ENCODE measurements at regions not wholly inside any gene's neighbourhood (a gene's known extent, or its start where the extent isn't known, plus 50 kb on each side); places are given as distances from the start of the nearest gene placed in this dataset.

DNA sequence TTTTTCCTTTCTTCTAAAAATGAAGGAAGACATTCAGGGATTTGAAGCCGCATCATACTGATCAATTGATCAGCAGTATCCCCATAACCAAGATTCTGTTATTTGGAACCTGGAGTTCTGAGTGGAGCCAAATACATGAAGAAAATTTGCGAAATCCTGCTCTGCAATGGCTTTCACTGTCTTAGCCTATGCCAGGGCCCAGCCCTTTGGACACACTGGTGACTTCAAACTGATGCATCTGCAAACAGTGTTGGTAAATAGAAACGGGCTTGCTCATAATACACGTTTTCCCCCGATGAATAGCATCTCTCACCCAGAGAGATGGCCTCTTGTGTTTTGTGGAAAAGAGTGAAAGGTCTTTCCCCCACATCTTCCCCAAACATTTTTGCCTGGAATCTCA, 87.6 kb upstream of the TOX3 start:
- DNase-seq = no peak

DNA sequence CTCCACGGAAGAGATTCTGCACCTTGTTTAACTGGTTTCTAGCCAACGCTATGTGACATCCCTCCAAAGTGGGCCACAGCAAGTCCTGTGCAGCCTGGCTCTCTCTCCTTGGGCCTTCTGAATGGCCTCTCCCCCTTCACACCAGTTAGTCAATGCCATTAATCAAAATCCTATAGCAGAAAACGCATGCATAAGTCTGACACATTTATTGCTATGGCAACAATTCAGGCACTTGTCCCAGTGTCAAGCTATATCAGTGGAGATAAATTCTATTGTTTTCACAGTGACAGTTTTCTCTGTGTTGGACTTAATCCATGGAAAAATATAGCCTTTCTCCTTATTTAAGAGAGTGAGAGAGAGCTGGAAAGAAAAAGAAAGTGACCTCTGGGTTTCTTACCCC, 87.2 kb upstream of the TOX3 start:
- DNase-seq = no peak

DNA sequence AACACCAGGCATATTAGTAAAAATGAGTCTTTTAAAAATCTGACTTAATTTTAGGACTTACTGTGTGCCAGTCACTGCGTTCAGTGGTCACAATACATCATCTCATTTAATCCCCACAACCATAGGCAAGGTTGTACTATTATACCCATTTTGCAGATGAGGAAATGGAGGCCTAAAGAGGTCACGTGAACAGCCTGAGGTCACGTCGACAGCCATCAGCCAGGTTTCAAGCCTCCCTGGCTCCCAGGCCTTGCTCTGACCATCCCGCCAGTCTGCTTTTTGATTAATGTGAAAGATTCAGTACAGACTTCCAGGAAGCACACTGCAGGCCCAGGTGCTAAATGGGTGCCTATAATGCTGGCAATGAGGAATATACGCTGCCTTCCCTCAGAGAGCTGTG, 86.3 kb upstream of the TOX3 start:
- DNase-seq = no peak

DNA sequence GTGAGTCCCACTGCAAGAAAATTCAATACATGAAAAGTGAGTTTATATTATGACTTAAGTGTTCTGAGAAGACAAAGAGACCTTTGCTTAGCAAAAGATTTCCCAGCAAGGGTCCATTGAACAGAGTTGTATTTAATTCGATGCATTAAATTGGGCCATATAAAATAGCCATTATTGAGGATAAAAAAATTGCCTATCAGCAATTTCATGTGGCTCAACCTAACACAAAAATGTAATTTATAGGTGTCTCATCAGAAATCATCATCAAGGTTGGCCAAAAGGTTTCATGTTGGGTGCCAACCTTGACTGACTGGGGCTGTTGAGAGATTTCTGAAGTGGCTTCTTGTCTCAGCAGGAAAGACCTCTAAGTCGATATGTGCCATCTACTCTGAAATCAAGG, 84.8 kb upstream of the TOX3 start:
- DNase-seq = no peak

DNA sequence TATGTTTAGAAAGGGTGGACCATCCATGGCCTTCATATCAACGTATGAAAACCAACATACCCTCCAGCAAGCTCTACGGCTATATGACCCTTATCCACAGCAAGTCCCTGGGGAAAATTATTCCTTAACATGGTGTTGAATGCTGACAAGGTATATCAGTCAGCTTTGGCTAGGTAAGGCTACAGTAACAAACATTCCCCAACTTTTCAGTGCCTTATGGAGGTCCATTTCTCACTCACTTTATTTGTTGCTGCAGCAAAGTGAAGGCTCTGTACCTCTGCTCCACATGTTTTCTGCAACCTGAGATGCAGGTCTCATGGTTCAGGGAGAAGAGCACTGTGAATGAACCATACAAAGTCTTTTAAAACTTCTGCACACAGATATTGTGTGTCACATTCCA, 83.8 kb upstream of the TOX3 start:
- DNase-seq = no peak

DNA sequence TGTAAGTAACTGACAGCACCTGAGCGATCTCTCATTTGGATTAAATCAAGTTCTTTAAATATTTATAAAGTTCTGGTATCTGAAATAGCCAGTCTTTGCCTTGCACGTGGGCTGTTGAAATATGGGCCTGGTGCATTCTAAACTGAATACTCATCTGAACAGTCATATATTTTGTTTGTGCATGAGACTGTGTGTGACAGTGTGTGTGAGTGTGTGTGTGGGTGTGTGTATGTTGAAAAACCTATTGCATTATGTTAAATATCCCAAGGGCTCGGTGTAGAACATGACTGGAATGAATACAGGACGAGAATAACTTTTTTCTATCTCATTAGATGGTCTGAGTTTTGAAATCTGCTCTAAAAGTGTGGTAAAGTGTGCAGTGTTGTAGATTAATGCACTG, 82.4 kb upstream of the TOX3 start:
- DNase-seq = no peak

DNA sequence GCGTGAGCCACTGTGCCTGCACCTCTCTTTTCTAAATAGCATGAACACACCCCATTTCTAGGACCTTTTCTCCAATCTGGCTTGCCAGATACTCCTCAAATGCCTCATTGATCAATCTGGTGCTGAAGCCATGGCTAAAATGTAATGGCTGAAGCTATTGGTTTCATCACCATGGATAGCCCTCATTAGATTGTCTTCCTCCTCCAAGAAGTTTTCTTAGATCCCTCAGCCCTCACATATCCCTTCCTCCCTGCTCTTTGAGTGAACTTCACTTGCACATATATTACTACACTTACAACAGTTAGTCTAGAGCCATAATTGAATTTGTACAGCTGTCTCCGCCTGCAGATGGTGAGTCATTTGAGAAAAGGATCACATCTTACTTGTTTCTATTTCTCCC, 77.9 kb upstream of the TOX3 start:
- no peak for DNase-seq

DNA sequence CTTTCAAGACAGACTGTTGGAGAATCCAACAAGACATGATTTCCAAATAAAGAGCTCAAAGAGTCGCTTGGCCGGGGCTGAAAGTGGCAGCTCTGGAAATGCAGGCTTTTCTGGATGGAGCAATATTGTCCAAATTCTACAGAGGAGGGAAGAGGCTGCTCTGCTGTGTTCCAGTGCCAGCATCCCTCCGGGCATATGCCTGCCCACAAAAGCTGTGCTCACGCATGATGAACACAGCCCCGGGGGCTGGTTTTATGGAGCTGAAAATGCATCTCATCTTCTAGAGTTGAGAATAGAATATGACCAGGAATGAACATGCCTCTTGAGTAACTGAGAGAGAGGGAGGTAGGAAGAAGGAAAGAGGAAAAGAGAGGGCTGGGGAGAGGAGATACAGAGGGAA, 74.7 kb upstream of the TOX3 start:
- no peak for DNase-seq

DNA sequence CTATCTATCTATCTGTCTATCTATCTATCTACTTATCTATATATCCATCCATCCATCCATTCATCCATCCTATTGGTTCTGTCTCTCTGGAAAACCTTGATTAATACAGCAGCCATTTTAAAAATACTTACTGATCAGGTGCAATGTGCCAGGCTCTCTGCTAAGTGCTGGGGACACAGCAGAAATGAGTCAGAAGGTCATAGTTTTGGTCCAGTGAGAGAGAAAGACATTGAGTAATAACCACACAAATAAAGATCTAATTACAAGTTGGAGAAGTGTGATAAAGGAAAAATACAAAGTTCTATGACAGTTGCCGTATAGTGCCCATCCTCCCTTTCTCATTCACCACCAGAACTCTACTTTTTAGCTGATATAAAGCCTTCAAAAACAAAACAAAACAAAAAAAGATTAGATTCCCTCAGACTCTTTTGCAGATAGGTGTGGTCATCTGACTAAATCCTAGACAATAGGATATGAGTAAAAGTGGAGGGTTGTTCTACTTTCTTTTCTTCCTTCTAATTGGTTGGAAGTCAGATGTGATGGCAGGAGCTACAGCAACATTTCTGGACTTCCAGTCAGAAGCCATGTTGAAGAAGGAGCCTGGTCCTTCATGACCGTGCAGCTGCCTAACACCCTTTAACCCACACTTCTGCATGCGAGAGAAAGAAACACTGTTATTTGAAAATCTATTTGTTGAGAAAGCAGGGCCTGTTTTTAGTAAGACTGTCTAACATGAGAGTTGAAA, 72.0 kb upstream of the TOX3 start:
- no peak for DNase-seq

DNA sequence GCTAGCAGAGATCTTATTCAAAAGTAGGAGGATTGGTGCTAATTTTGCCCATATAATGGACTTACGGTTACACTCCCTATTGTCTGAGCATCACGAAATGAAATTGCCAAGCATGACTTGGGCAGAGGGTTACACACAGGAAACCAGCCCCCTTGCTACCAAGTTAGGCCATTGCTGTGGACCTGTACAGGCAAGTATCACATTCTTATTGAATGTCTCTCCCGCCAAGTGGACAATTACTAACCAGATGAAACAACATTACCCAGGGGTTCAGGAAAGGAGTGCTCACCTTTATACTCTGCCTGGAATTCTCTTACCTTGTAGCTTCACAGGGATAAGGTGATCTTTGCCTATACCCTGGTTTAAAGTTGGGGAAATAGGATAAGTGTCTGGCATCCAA, 70.6 kb upstream of the TOX3 start:
- no peak for DNase-seq

DNA sequence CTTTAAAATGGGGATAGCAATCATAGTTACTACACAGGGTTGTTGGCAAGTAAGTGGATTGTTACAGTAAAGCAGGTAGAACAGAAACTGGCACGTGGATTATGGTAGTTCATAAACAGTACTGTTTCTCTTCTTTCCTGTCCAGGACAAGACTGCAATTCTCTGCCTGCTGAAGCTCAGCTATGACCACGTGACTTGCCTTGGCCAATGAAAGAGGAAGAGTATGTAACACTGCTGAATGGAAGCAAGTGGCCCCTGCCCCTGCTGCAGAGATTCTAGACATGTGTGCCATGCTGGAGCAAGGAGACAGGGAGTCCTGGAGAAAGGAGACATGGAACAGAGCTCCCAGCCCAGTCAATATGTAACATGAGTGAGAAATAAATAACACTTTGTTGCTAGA, 66.6 kb upstream of the TOX3 start:
- no peak for DNase-seq

DNA sequence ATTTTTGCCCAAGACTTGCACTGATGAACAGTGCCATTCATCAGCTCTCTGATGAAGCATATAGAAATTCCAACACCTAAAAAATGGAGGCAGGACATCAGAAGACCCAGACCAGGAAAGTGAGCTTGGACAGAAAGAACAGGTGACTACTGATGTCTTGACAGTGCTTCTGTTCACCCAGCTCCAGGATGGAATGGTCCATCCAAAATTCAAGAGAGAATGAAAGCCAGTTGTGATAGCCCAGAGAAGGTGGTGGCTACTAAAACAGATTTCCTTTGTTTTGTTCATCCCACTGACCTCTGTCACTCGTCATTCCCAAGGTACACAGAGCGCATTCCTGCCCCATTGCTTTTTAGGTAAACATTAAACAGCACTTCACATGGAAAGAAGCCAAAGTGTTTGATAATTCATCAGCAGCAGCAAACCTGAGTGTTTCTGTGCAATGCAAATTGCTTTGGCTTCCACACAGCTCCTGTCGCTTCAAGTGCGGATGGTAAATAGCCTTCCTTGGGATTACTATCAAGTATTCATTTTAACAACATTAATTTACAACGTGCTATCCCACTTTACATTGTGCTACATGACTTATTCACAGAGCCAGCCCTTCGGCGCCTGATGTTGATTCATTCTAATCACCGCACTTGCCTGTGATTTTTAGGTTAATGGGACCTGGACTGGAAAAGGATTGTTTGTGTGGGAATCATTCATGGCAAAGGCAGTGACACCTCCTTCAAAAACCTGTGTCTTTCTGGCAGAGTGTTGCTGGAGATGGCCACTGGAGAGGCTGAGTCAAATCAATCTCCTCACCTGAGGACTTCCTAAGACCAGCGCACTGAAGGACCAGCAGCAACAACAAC, 65.1 kb upstream of the TOX3 start:
- no peak for DNase-seq

DNA sequence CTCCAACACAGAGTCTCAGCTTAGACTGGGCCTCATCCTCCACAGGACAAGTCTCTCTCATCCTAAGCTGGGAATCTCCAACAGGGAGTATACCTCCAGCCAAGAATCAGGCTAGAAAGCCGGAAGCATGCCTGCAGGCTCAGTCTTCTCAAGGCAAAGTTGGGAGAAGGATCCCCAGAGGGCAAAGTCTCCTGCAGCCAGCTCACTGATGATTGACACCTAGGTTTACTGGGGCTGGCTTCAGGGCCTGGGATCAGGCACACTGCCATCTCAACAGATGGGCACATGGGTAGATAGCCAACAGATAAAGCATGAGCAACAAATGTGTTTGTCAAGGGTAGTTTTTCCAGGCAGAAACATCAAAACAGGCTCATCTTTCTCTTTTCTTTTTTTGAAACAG, 56.1 kb upstream of the TOX3 start:
- no peak for DNase-seq

DNA sequence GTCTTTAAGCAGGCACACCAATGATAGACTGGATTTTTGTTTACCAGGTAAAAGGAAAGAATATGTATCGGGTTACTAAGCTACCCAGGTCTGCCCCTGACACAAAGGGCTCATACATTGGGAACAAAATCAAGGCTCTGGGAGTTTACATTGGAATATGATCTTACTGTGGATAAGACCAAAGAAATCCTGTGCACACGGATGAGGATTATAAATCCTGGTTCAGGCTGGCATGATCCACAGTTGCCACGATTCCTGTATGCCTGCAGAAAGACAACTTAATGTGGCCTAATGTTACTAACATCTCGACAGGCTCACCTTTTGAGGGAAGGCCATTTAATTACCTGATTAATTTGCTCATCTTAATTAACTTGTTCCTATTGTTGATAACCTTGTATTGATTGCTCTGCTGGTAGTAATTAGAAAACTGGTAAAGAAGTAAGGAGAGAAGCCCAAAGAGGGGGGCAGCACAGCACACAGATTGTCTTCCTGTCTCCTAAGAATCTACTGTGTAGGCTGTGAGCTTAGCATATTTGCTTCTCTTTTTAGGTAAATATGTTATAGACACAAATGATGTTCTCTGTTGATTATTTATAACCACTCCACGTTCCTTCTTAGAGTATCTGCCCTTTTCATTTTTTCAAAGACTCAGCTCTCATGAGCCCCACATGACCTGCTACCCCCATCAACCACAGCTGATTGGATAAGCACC, 51.0 kb upstream of the TOX3 start:
- DNase-seq = no peak

DNA sequence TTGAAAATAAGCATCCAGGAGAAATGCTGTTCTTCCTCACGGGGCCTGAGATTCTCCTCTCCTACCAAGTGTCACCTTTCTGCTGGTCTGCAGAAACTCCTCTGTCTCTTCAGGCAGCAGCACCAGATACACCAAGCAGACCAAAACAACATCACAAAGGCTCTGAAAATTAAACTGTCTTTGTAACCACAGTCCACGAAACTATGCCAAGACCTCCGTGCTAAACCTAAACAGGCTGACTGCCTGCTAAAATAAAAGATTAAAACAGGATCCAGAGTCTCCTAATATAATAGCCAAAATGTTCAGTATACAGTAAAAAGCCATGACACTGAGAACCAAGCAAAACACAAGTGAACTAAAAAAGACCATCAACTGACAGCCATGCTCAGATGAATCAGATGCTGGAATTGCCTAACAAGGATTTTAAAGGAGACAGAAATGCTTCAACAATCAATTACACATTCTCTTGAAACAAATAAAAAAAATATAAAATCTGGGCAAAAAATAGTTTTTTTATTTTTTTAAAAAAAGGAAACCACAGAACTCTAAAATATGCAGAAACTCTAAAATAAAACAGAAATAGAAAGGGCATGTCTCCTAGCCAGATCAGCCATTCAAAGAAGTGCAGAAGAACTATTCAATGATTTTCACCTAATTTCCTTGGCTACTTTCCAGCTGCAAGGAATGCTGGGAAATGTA, 50.3 kb upstream of the TOX3 start:
- DNase-seq = no peak
